Gastroesophageal sphincter (tissue), 3 donors: ENCODE measurements at regions not wholly inside any gene's neighbourhood (a gene's known extent, or its start where the extent isn't known, plus 50 kb on each side); places are given as distances from the start of the nearest gene placed in this dataset.

Source experiments
- CTCF ChIP-seq, 4 experiments: fragments of 200-600 bp in 2 of 4; fragments of 450-650 bp in 2 of 4; sonication (generic) in 1 of 4; IDR thresholded peaks; one replicate each; pipeline ENCODE4 v1.5.1; 2017 to 2019; ENCODE audit warnings: antibody characterized with exemption in 4 of 4, mild to moderate bottlenecking in 2 of 4, moderate library complexity in 2 of 4
- POLR2A ChIP-seq, 2 donors: fragments of 450-650 bp; IDR thresholded peaks; one replicate each; pipeline ENCODE4 v1.6.1; 2017; ENCODE audit warnings: antibody characterized with exemption in 2 of 2, mild to moderate bottlenecking in 2 of 2, moderate library complexity in 1 of 2

- no peak for TF ChIP-seq POLR2A (IDR thresholded peaks at IDR 0.05)
- no peak for TF ChIP-seq CTCF (IDR thresholded peaks at IDR 0.05)
These were observed 66.3 kb upstream of the MAD2L1 start for GRCh38 chr4:120132935-120133334.
